Upper lobe of right lung (tissue), 1 donor: ENCODE measurements at regions not wholly inside any gene's neighbourhood (a gene's known extent, or its start where the extent isn't known, plus 50 kb on each side); places are given as distances from the start of the nearest gene placed in this dataset.

Experiments
- ATAC-seq: fragments of 200-7000 bp; cut with Tn5 transposase; one replicate; pipeline ENCODE4 v1.9.1; 2020; ENCODE audit warnings: mild to moderate bottlenecking, moderate library complexity
- DNase-seq: peaks from one replicate; pipeline ENCODE4 v3.0.0-alpha.2; 2020
- H3K27ac ChIP-seq: fragments of 200-600 bp; one replicate; pipeline ENCODE4 v1.8.0; 2022
- H3K27me3 ChIP-seq: fragments of 200-600 bp; one replicate; pipeline ENCODE4 v1.8.0; 2022; ENCODE audit warnings: mild to moderate bottlenecking
- H3K36me3 ChIP-seq: fragments of 200-600 bp; one replicate; pipeline ENCODE4 v1.8.0; 2022
- H3K4me1 ChIP-seq: fragments of 200-600 bp; one replicate; pipeline ENCODE4 v1.8.0; 2022
- H3K4me3 ChIP-seq: fragments of 200-600 bp; one replicate; pipeline ENCODE4 v1.8.0; 2022; ENCODE audit warnings: mild to moderate bottlenecking
- H3K9me3 ChIP-seq: fragments of 200-600 bp; one replicate; pipeline ENCODE4 v1.8.0; 2022
- intact Hi-C: fragments of 100-400 bp; cut with DNase I; formaldehyde crosslinking; loops from one replicate; pipeline ENCODE4 v1.11.0; 2022
- TF ChIP-seq, protein P1 (sequence below): fragments of 200-600 bp; IDR thresholded peaks from one replicate; pipeline ENCODE4 v1.8.0; 2022; ENCODE audit warnings: antibody characterized with exemption
- donor health status: DM: no; HTN: yes; CAD: no; lungs with severe emphysema.

- Histone ChIP-seq H3K9me3 (no peaks in the 10 kb centered on the region), H3K27ac (no peak overlapping the region), H3K27me3 (no peaks in the 10 kb centered on the region), H3K36me3 (no peaks in the 10 kb centered on the region), H3K4me1 (no peaks in the 10 kb centered on the region), H3K4me3 (no peak overlapping the region)
- ATAC-seq (peak; percentile 88), DNase-seq (no peak)
- TF ChIP-seq, protein P1, sequence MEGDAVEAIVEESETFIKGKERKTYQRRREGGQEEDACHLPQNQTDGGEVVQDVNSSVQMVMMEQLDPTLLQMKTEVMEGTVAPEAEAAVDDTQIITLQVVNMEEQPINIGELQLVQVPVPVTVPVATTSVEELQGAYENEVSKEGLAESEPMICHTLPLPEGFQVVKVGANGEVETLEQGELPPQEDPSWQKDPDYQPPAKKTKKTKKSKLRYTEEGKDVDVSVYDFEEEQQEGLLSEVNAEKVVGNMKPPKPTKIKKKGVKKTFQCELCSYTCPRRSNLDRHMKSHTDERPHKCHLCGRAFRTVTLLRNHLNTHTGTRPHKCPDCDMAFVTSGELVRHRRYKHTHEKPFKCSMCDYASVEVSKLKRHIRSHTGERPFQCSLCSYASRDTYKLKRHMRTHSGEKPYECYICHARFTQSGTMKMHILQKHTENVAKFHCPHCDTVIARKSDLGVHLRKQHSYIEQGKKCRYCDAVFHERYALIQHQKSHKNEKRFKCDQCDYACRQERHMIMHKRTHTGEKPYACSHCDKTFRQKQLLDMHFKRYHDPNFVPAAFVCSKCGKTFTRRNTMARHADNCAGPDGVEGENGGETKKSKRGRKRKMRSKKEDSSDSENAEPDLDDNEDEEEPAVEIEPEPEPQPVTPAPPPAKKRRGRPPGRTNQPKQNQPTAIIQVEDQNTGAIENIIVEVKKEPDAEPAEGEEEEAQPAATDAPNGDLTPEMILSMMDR: peak; percentile 59
- intact Hi-C loops: no loop called here
These were observed 88.9 kb upstream of the ELOVL5 start for GRCh38 chr6:53437557-53438202.

GRCh38 chr6:53436526-53437303 lies 88.0 kb upstream of the ELOVL5 start:
- TF ChIP-seq, protein P1: no peak
- Histone ChIP-seq H3K9me3 (no peaks in the 10 kb centered on the region), H3K36me3 (no peaks in the 10 kb centered on the region), H3K4me1 (no peaks in the 10 kb centered on the region), H3K4me3 (no peak overlapping the region), H3K27me3 (no peaks in the 10 kb centered on the region), H3K27ac (no peak overlapping the region)
- DNase-seq (no peak), ATAC-seq (no peak)
- intact Hi-C loops: no loop called here

DNA sequence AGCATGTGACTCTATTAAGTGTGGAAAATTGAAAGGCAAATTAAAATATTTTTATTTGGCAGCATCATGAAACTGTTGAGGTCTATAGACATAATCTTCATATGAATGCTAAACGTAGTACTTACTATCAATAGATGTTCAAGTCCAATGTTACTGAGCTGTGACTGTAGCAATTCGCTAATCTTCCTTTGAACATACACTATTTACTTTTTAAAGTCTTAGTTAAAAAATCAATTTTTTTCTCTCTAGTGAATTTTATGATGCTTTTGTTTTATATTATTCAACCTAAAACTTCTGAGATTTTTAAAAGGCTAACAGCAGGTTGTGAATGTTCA lies 85.2 kb upstream of the ELOVL5 start:
- no peak for DNase-seq
- intact Hi-C loops: no loop called here
- no peak overlapping the region for H3K27ac ChIP-seq

DNA sequence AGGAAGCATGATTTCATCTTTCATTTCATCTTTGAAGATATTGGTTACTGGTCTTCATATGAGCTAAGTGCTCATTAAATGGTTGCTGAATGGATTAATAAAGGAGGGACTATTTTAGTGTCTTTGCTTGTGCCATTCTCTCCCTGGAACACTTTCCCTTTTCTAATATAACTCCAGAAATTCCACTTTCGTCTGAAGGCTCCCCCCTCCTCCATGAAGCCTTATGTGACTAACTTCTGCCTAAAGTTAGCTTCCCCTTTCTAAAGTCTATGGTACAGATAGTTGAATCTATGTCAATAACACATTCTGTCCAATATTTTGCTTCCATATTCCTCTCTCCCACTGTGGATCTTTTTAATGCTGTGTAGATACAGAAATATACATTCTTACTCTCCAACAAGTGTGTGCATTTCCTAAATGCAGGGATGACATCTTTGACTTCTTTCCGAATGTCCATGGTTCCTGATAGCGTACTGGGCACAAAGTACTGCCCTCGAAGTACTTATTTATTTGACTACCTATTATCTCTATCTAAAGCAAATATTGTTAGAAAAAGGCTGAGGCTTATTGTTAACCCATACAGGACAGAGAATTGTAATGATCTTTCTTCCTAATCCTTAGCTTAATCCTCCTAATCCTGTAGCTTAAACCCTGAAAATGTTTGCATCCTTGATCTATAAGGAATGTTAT lies 84.7 kb upstream of the ELOVL5 start:
- ATAC-seq (no peak), DNase-seq (no peak)
- intact Hi-C loops: no loop called here
- Histone ChIP-seq H3K4me1 (no peaks in the 10 kb centered on the region), H3K4me3 (no peak overlapping the region), H3K9me3 (no peaks in the 10 kb centered on the region), H3K27me3 (no peaks in the 10 kb centered on the region), H3K36me3 (no peaks in the 10 kb centered on the region), H3K27ac (no peak overlapping the region)
- TF ChIP-seq, protein P1: no peak

More for the DNA sequence above, 85.2 kb upstream of the ELOVL5 start:
- Histone ChIP-seq H3K9me3 (no peaks in the 10 kb centered on the region), H3K36me3 (no peaks in the 10 kb centered on the region), H3K27me3 (no peaks in the 10 kb centered on the region), H3K4me1 (no peaks in the 10 kb centered on the region), H3K4me3 (no peak overlapping the region)
- ATAC-seq: no peak
- TF ChIP-seq, protein P1: no peak

DNA sequence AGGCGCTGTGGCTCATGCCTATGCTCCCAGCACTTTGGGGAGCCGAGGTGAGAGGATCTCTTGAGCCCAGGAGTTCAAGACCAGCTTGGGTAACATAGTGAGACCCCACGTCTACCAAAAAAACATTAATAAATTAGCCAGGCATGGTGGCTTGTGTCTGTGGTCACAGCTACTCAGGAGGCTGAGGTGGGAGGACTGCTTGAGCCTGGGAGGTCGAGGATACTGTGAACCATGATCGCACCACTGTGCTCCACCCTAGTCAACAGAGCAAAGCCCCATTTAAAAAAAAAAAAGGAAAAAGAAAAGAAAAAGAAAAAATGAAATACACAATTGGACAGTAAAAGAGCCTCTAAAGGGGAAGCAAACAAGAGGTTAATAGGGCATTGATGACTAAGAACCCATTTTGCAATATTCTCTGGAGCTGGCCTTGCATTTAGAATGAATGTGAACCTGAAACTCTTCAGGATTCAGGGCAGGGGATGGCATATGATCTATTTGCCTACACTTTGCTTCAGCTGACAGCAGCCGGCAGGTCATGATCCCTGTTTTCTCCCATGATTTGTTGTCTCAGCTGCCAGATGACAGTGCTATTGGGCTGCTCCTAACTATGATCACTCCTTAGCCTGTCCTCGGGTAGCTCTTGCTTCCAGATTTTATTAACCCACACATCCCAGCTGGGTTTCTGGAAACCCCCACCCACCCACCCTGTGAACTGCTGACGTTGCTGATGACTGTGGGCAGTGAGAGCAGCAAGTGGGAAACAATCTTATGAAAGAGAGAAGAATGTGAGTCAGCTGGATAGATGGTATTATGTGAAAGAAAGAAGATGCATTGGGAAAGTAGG lies 83.8 kb upstream of the ELOVL5 start:
- H3K4me3 ChIP-seq: no peak overlapping the region
- intact Hi-C loops: no loop called here
- no peaks in the 10 kb centered on the region for H3K36me3 ChIP-seq
- DNase-seq (no peak), ATAC-seq (peak; percentile 77)
- no peaks in the 10 kb centered on the region for H3K27me3 ChIP-seq
- no peaks in the 10 kb centered on the region for H3K4me1 ChIP-seq
- TF ChIP-seq, protein P1: no peak
- H3K9me3 ChIP-seq: no peaks in the 10 kb centered on the region
- H3K27ac ChIP-seq: no peak overlapping the region
